NT2/D1 (cell line): ENCODE measurements at regions not wholly inside any gene's neighbourhood (a gene's known extent, or its start where the extent isn't known, plus 50 kb on each side); places are given as distances from the start of the nearest gene placed in this dataset.

Experiments used
- SUZ12 ChIP-seq: IDR thresholded peaks from 2 replicates; pipeline ENCODE4 v1.6.1; 2011; ENCODE audit not compliant: insufficient read length, insufficient read depth; ENCODE audit errors: extremely low read depth
- YY1 ChIP-seq: IDR thresholded peaks from 2 replicates; pipeline ENCODE4 v1.6.1; 2011; ENCODE audit not compliant: insufficient read length, insufficient read depth

DNA sequence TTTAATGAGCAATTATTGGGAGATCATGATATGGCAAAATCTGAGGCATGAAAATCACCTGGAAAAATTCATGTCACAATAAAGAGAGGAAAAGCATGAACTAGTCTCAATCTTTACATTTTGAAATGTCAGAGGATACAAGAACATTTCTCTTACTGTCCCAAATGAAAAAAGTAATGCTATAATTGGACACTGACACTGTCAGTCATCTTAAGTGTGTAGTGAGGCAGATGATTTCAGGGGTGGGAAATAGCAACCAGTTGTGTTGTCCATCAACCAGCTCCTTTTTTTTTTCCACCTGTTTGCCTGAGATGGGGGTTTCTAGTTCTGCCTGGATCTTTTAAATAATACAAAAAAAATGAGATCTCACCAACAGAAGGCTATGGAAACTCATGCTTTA lies 646.2 kb downstream of the KCNT2 start:
- TF ChIP-seq YY1 (no peak), SUZ12 (no peak)
